Stimulated activated naive CD4-positive, alpha-beta T cell treated with Interleukin-2 at 50 U/mL for 16 hours (primary cell): ENCODE measurements at regions not wholly inside any gene's neighbourhood (a gene's known extent, or its start where the extent isn't known, plus 50 kb on each side); places are given as distances from the start of the nearest gene placed in this dataset.
"Not testable (repeated sequence)": the region's sequence is repeated elsewhere in the genome, so short reads cannot be mapped to it uniquely, and the experiment has no call there.

Experiments used
- DNase-seq: peaks from one replicate; lab custom pipeline; 2025; lab: John Stamatoyannopoulos, UW

GRCh38 chrX:140447150-140447549, 57.7 kb downstream of the SOX3 start:
- DNase-seq, result no peak

GRCh38 chrX:140440876-140441275, 64.0 kb downstream of the SOX3 start:
- no peak for DNase-seq

DNA sequence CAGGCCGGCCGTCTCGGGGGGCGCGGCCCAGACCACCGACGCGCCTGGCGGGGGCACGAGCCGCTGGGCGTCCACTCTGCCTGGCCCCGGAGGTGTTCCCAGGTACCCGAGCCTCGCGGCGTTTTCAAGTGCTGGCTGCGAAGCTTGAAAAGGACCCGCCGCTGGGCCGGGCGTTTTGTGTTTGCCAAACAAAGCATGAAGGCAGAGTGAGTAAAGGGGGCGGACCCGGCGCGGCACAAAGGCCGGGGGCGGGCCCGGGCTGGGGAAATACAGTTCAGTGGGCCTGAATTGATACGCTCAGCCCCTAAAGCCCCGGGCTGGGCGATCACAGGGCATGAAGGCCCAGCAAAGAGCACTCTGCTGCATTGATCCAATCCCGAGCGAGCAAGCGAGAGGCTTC, 65.4 kb downstream of the SOX3 start:
- no peak for DNase-seq

GRCh38 chrX:140434347-140434746, 70.5 kb downstream of the SOX3 start:
- no peak for DNase-seq

DNA sequence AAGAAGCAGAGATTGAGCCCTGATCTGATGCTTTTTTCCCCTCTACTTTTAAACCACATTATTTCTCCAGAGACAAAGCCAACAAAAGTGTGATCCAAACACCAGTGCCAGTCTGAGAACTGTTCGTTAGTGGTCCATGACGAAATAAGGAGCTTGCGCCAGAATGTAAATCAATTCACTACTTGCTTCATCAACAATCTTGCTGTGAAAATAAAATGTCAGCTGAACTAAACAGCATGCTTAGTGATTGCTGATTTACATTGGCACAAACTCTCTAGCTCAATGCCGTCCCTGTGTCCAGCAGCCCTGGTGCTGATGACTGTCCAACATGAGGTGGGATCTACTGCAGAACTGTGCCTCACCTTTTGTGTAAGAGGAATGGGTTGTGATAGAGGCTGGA, 71.3 kb downstream of the SOX3 start:
- no peak for DNase-seq

- DNase-seq, result no peak
Measured at GRCh38 chrX:140432346-140433175, 72.3 kb downstream of the SOX3 start.

DNA sequence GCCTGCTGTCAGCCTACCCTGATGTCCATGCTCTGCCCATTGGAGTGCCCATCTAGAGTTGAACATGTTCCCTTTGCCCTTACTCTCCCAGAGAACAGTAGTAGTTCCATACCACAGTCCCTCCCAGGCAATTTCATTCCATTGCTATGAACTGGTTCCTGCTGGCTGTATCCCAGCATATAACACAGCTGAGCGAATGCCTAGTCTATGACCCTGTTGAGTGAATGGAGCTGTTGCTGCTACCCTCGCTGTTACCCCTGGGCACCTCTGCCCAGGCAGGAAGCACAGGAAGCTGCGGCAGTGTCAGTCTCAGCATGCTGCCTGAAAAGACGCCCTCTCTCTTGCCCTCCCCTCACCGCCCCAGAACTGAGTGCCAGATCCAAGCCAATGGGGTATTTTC, 73.3 kb downstream of the SOX3 start:
- DNase-seq, result no peak

DNA sequence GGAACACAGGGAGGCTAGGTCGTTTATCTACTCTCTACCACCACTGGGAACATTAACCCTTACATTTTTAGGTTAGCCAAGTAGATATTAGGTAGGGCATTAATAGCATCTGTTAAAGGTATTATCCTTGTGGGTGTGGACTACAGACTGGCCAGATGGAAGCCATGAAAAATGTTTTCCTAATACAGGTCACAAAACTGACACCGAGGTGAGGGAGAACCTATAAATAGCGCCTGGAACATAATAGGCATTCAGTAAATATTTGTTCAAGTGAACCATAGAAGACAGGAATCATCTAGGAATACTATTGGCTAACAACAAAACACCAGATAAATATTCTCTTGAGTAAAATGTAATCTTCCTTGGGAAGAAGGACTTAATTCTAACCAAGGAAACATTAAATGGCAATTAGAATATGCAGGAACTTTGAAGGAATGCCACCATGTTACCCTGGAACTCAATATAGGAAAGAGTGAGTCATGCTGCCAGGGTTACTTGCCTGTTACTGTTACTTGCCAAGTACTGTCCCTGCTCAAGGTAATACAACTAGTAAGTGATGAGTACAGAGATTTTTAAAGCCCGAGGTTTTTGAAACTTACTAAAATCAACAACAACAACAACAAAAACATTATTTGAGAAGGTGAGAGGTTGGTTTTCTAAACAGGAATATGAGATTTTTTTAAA, 79.0 kb downstream of the SOX3 start:
- no peak for DNase-seq

GRCh38 chrX:140422501-140422900, 82.4 kb downstream of the SOX3 start:
- DNase-seq, result no peak

DNA sequence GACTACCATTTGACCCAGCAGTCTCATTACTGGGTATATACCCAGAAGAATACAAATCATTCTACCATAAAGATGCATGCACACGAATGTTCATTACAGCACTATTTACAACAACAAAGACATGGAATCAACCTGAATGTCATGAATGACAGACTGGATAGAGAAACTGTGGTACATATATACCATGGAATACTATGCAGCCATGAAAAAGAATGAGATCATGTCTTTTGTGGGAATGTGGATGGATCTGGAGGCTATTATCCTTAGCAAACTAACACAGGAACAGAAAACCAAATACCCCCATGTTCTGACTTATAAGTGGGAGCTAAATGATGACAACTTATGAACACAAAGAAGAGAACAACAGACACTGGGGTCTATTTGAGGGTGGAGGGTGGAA, 102.7 kb downstream of the SOX3 start:
- not testable (repeated sequence) for DNase-seq

- DNase-seq, result not testable (repeated sequence)
Measured at GRCh38 chrX:140396326-140396725, 108.5 kb downstream of the SOX3 start.

DNA sequence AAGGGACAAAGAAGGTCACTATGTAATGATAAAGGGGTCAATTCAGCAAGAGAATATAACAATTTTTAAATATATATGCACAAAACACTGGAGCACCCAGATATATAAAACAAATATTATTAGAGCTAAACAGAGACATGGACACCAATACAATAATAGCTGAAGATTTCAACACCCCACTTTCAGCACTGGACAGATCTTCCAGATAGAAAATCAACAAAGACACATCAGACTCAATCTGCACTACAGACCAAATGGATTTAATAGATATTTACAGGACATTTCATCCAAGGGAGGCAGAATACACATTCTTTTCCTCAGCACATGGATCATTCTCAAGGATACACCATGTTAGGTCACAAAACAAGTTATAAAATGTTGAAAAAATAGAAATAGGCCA, 111.4 kb downstream of the SOX3 start:
- no peak for DNase-seq

DNA sequence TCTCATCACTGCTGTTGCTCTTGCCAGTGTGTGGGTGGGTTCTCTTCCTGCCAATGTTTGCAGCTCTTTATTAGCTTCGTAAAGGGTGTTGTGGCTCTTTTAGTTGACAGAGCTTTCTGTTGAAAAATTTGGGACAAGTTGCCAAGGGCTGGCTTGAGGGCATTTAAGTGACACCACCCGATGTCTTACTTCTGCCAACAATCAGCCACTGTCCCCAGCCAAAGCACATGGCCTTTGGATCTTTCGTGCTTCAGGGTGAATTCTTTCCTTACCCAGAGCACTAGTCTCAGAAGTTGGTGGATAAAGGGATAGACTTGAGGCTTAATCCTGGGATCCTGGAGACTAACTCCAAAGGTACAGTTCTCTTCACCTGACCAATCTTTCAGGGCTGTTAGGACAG, 113.6 kb downstream of the SOX3 start:
- no peak for DNase-seq

- no peak for DNase-seq
Measured at GRCh38 chrX:140389331-140389730, 115.5 kb downstream of the SOX3 start.

- no peak for DNase-seq
Measured at GRCh38 chrX:140362861-140363260, 142.0 kb downstream of the SOX3 start.

GRCh38 chrX:140360924-140361323, 143.9 kb downstream of the SOX3 start:
- no peak for DNase-seq

DNA sequence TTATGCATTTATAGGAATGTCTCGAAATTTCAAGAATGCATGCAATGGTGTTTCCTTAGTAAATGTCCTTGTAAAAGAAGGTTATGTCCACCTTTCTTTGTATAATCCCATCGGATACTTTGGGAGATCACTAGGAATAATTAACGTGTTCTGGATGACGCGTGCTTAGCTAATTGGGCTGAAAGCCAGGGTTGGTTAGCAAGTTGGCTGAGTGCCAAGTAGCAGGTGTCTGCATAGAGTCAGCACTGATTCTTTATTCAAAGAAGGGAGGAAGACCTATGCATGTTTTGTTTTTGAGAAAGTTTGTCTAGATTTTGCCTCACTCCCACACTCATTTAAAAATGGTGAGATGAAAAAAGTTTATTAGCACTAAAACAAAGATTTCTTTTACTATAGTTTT, 144.6 kb downstream of the SOX3 start:
- no peak for DNase-seq

GRCh38 chrX:140355922-140356321, 148.9 kb downstream of the SOX3 start:
- no peak for DNase-seq

GRCh38 chrX:140355429-140355828, 149.4 kb downstream of the SOX3 start:
- DNase-seq, result no peak

DNA sequence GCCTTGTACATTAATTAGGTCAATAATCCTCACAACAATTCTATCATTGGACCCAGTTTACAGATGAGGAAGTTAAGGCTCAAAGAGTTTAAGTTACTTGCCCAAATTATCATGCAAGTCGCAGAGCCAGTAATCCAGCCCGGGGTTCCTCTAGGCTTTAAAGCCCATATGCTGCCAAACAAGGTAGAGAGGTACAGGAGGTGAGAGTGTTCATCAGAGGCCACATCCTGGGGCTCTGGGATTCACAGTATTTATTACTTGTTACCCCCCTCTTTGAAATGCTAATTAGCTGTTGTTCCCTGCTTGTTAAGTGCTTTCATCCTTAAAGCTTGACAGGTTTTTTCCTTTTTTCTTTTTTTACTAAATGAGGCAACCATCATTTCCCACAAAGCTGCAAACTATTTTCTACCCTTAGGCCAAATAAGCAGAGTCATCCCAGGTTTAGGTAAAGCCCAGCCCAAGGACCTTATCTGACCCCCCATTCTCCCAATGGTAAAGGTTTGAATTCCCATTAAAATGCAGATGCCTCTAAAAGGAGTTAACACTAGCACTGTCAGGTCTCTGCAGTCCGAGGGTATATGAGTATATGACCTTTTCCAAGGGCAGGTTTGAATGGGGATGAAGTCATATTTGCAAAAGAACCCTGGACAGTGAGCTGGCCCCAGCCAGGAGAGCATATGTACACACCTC, 150.3 kb downstream of the SOX3 start:
- DNase-seq, result no peak

- no peak for DNase-seq
Measured at GRCh38 chrX:140346729-140347128, 158.1 kb downstream of the SOX3 start.

DNA sequence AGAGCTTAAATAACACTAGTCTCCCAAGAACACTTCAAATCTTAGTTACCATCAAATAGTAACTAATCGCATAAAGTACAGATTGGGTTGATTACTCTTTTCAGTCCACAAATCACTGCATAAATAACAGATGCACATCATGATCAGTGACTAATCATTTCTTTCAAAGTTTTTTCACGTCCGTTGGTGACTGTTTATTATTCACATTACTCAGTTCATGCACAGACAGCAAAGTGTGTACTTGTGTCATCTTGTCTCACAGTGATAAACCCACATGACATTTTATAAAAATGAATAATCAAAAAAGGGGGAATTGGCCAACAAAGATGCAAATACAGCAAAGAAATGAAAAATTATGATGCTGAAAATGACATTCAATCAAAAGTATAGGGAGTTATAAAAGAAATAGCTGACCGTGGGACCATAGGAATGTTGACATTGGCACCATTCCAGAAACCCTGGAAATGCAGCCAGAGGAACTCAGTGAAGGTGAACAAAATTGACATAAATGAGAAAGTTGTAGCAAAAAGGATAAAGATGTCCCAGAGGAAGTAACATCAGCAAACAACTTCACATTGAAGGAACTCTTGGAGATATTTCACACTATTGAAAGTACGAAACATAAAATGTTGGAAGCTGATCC, 161.5 kb downstream of the SOX3 start:
- DNase-seq, result no peak

DNA sequence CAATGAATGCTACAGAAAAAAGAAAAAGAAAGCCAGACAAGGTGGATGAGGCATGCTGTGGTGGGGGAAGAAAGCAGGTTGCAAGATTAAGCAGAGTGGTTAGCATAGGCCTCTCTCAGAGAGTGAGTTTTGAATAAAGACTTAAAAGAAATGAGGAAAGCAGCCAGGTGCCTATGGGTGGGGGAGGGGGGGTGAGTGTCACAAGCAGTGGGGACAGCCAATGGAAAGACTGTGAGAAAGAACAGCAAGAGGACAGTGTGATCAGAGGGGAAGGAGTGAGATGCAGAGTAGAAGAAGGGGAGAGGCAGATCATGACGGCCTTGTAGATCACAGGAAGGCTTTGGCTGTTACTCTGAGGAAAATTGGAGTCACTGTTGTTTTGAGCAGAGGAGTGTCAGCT, 162.5 kb downstream of the SOX3 start:
- DNase-seq, result no peak
